DOHH2 (cell line): ENCODE measurements at regions not wholly inside any gene's neighbourhood (a gene's known extent, or its start where the extent isn't known, plus 50 kb on each side); places are given as distances from the start of the nearest gene placed in this dataset.

ENCODE experiments used
- H3F3A ChIP-seq: fragments of 200-600 bp; sonication (generic), shearing (Covaris generic); 2 replicates; pipeline ENCODE4 v1.6.0; 2016; ENCODE audit warnings: antibody characterized with exemption, mild to moderate bottlenecking; ENCODE audit not compliant: control insufficient read depth, insufficient read depth
- H3K27ac ChIP-seq: fragments of 200-600 bp; sonication (generic); 2 replicates; pipeline ENCODE4 v1.5.1; 2014; ENCODE audit warnings: low read depth, mild to moderate bottlenecking, low read length, moderate library complexity
- H3K27me3 ChIP-seq: fragments of 200-600 bp; sonication (generic); 2 replicates; pipeline ENCODE4 v1.6.1; 2014; ENCODE audit warnings: mild to moderate bottlenecking, low read length, mixed read lengths; ENCODE audit not compliant: control insufficient read depth
- H3K36me3 ChIP-seq: fragments of 200-600 bp; sonication (generic); 2 replicates; pipeline ENCODE4 v1.6.1; 2014; ENCODE audit warnings: mild to moderate bottlenecking, low read length, moderate library complexity, mixed read lengths; ENCODE audit not compliant: control insufficient read depth
- H3K4me1 ChIP-seq: fragments of 200-600 bp; sonication (generic); 2 replicates; pipeline ENCODE4 v1.6.1; 2014; ENCODE audit warnings: mild to moderate bottlenecking, low read length, mixed read lengths; ENCODE audit not compliant: control insufficient read depth
- H3K4me2 ChIP-seq: fragments of 200-600 bp; sonication (generic); 2 replicates; pipeline ENCODE4 v1.6.0; 2014; ENCODE audit warnings: mild to moderate bottlenecking, low read length, moderate library complexity
- H3K4me3 ChIP-seq: fragments of 200-600 bp; sonication (generic); 2 replicates; pipeline ENCODE4 v1.5.1; 2014; ENCODE audit warnings: mild to moderate bottlenecking, low read length, mixed read lengths
- H3K79me2 ChIP-seq: fragments of 200-600 bp; sonication (generic); 2 replicates; pipeline ENCODE4 v1.6.1; 2014; ENCODE audit warnings: mild to moderate bottlenecking, low read length, mixed read lengths; ENCODE audit not compliant: control insufficient read depth
- H3K9me2 ChIP-seq: fragments of 200-600 bp; sonication (generic); replicated peaks from 2 replicates; pipeline ENCODE4 v1.6.1; 2014; ENCODE audit warnings: mild to moderate bottlenecking, low read length, mixed read lengths; ENCODE audit not compliant: control insufficient read depth
- H3K9me3 ChIP-seq: fragments of 200-600 bp; sonication (generic); 2 replicates; pipeline ENCODE4 v1.6.1; 2014; ENCODE audit warnings: antibody characterized with exemption, low read length, mixed read lengths; ENCODE audit not compliant: control insufficient read depth, insufficient read depth
- H4K20me1 ChIP-seq: fragments of 200-600 bp; sonication (generic); 2 replicates; pipeline ENCODE4 v1.6.0; 2014; ENCODE audit warnings: low read depth, mild to moderate bottlenecking, antibody characterized with exemption, low read length, moderate library complexity; ENCODE audit not compliant: control insufficient read depth, insufficient read depth
- EZH2phosphoT487 ChIP-seq: fragments of 200-600 bp; sonication (generic); IDR thresholded peaks from 2 replicates; pipeline ENCODE4 v1.6.1; 2017; ENCODE audit warnings: borderline replicate concordance, mild to moderate bottlenecking, antibody characterized with exemption, low read length, moderate library complexity, mixed read lengths
- TF ChIP-seq, protein P1 (sequence below): fragments of 200-600 bp; sonication (generic); IDR thresholded peaks from one replicate; pipeline ENCODE4 v1.5.1; 2014; ENCODE audit warnings: antibody characterized with exemption, mild to moderate bottlenecking, low read depth, low read length; ENCODE audit not compliant: poor library complexity, severe bottlenecking

GRCh38 chr1:87812871-87813577, 484.3 kb downstream of the LMO4 start:
- Histone ChIP-seq H3K27ac (peak overlapping the region; percentile 65), H3K4me1 (peaks cover 32% of the 10 kb centered on the region), H3K36me3 (no peaks in the 10 kb centered on the region), H3K4me3 (peak overlapping the region; percentile 33; the same call in 1 of the 2 replicates), H3F3A (peaks cover 6% of the 10 kb centered on the region), H3K9me3 (no peaks in the 10 kb centered on the region; the same call in 1 of the 2 replicates), H3K27me3 (no peaks in the 10 kb centered on the region), H3K9me2 (no peaks in the 10 kb centered on the region), H3K79me2 (no peaks in the 10 kb centered on the region), H4K20me1 (no peaks in the 10 kb centered on the region), H3K4me2 (peak overlapping the region; percentile 37)
- TF ChIP-seq, protein P1, sequence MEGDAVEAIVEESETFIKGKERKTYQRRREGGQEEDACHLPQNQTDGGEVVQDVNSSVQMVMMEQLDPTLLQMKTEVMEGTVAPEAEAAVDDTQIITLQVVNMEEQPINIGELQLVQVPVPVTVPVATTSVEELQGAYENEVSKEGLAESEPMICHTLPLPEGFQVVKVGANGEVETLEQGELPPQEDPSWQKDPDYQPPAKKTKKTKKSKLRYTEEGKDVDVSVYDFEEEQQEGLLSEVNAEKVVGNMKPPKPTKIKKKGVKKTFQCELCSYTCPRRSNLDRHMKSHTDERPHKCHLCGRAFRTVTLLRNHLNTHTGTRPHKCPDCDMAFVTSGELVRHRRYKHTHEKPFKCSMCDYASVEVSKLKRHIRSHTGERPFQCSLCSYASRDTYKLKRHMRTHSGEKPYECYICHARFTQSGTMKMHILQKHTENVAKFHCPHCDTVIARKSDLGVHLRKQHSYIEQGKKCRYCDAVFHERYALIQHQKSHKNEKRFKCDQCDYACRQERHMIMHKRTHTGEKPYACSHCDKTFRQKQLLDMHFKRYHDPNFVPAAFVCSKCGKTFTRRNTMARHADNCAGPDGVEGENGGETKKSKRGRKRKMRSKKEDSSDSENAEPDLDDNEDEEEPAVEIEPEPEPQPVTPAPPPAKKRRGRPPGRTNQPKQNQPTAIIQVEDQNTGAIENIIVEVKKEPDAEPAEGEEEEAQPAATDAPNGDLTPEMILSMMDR: no peak
- TF ChIP-seq EZH2phosphoT487: no peak

DNA sequence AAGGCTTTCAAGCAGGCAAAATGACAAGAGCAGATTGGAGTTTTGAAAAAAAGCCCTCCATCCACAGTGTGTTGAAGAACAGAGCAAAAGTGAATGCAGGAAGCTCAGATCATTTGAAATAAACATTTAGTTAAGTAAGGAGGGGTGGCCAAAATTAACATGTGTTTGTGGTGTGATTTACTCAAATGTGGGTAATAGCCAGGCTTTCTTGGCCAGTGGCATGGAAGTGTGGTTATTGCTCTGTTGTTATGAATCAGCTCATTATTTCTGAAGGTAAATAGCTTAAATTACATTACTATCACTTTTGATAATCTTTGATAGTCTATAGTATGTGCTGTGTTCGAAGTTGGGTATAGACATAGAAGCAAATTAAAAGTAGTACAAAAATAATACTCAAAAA, 485.9 kb downstream of the LMO4 start:
- TF ChIP-seq EZH2phosphoT487: no peak
- TF ChIP-seq, protein P1: no peak
- H3K79me2 ChIP-seq: no peaks in the 10 kb centered on the region
- H4K20me1 ChIP-seq: no peaks in the 10 kb centered on the region
- H3K4me3 ChIP-seq: no peak overlapping the region
- H3K4me2 ChIP-seq: no peak overlapping the region
- H3K4me1 ChIP-seq: peaks cover 32% of the 10 kb centered on the region
- H3K36me3 ChIP-seq: peaks cover under 1% of the 10 kb centered on the region; the same call in 1 of the 2 replicates
- no peak overlapping the region for H3K27ac ChIP-seq
- H3K9me2 ChIP-seq: no peaks in the 10 kb centered on the region
- H3K27me3 ChIP-seq: no peaks in the 10 kb centered on the region
- H3K9me3 ChIP-seq: no peaks in the 10 kb centered on the region; the same call in 1 of the 2 replicates
- H3F3A ChIP-seq: peaks cover 6% of the 10 kb centered on the region

DNA sequence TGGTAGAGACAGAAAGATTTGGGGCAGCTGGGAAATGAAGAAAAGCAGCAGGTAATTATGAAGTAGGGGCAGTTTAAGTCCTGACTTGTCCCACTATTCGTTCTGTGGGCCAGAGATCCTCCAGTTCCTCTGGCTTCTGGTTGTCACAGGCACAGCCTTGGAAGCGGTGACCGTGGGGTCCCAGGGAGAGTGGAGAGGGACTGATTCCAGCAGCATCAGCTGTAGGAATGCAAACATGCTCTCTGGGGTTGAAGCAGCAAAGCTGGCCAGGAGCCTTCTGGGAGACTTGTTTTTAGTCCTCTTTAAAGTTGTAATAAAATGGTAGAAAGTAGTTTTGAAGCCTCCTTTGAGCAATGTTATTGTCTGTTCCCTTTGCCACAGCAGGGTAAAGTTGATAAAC, 488.0 kb downstream of the LMO4 start:
- Histone ChIP-seq H3K4me2 (no peak overlapping the region), H3K27me3 (no peaks in the 10 kb centered on the region), H3K27ac (no peak overlapping the region), H3K9me2 (no peaks in the 10 kb centered on the region), H4K20me1 (no peaks in the 10 kb centered on the region), H3K9me3 (peaks cover 4% of the 10 kb centered on the region; the same call in 1 of the 2 replicates), H3F3A (peaks cover 6% of the 10 kb centered on the region), H3K4me1 (peaks cover 53% of the 10 kb centered on the region), H3K4me3 (no peak overlapping the region), H3K36me3 (peaks cover 8% of the 10 kb centered on the region; the same call in 1 of the 2 replicates), H3K79me2 (no peaks in the 10 kb centered on the region)
- TF ChIP-seq EZH2phosphoT487: no peak

- no peak for TF ChIP-seq EZH2phosphoT487
- TF ChIP-seq, protein P1: no peak
- H3K4me2 ChIP-seq: peak overlapping the region; percentile 57
Measured at GRCh38 chr1:87820668-87821334, 492.1 kb downstream of the LMO4 start.

More at GRCh38 chr1:87820668-87821334, 492.1 kb downstream of the LMO4 start:
- no peaks in the 10 kb centered on the region for H3K79me2 ChIP-seq
- peaks cover 9% of the 10 kb centered on the region; the same call in 1 of the 2 replicates for H3K36me3 ChIP-seq
- no peaks in the 10 kb centered on the region for H3F3A ChIP-seq
- peak overlapping the region; percentile 47 for H3K27ac ChIP-seq
- H3K9me2 ChIP-seq: no peaks in the 10 kb centered on the region
- H4K20me1 ChIP-seq: no peaks in the 10 kb centered on the region
- H3K9me3 ChIP-seq: peaks cover 7% of the 10 kb centered on the region; the same call in 1 of the 2 replicates
- peak overlapping the region; percentile 54 for H3K4me3 ChIP-seq
- peaks cover 35% of the 10 kb centered on the region for H3K4me1 ChIP-seq
- H3K27me3 ChIP-seq: no peaks in the 10 kb centered on the region
